GM18907 (cell line): ENCODE measurements at regions not wholly inside any gene's neighbourhood (a gene's known extent, or its start where the extent isn't known, plus 50 kb on each side); places are given as distances from the start of the nearest gene placed in this dataset.
A peak's percentile ranks its signal among the peaks of the same experiment; 100 is the strongest.
"Not testable (repeated sequence)": the region's sequence is repeated elsewhere in the genome, so short reads cannot be mapped to it uniquely, and the experiment has no call there.

Experiments used
- ATAC-seq: cut with Tn5 transposase; IDR thresholded peaks from one replicate; pipeline ENCODE4 v1.9.1; 2021; ENCODE audit warnings: mild to moderate bottlenecking, moderate library complexity; ENCODE audit not compliant: unreplicated experiment

DNA sequence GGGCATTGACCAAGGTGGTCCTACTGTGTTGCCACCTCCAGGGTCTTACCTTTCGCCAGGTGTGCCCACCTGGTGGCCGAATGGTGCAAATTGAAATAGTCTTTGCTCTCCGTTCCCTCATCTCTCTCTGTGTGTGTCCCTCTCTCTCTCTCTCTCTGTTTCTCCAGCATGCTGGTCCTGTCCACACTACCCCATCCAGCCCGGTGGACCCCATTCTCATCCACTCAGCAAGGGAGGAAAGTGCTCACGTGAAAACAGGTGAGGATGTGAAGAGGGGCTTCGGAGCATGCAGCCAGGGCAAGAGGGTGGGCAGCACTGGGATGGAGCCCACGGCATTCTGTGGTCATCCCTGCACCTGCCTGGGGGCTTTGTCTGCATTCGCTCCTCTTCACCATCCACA is 150.1 kb downstream of the CRLF2 start:
- no peak for ATAC-seq

DNA sequence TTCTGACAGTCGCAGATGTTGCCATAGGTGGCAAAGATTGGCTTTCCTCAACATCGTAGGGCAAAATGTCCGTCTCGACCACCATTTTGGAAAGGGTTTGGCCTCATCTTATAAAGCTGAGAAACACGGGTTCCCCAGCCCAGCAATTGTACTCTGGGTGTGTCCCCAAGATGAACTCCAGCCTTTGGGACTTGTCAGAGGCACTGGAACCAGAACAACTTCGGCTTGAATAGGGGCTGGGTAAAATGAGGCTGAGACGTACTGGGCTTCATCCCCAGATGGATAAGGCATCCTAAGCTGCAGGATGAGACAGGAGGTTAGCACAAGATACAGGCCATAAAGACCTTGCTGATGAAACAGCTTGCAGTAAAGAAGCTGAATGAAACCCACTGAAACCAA is 151.9 kb downstream of the CRLF2 start:
- ATAC-seq, result no peak

DNA sequence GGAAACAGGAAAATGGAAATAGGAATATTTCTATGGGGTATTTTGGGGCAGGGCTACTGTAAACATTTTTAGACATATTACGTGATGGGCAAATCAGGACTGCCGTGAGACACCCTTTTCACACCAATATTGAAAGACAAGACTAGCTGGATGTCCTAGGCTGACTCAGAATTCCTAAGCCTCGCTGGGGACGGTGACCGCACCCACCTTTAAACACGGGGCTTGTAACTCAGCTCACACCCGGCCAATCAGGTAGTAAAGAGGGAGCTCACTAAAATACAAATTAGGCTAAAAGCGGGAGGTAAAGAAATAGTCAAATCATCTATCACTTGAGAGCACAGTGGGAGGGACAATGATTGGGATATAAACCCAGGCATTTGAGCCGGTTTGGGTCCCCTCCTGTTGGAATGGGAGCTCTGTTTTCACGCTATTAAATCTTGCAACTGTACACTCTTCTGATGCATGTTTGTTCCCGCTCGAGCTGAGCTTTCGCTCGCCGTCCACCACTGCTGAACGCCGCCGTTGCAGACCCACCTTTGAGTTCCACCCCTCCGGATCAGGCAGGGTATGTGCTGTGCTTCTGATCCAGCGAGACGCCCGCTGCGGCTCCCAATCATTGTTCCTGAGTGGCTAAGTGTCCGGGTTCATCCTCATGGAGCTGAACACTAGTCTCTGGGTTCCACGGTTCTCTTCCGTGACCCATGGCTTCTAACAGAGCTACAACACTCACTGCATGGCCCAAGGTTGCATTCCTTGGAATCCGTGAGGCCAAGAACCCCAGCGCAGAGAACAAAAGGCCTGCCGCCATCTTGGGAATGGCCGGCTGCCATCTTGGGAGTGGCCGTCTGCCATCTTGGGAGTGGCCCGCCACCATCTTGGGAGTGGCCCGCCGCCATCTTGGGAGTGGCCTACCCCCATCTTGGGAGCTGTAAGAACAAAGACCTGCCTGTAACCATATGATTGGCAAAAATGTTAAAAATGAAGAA is 152.6 kb downstream of the CRLF2 start:
- ATAC-seq, result no peak

DNA sequence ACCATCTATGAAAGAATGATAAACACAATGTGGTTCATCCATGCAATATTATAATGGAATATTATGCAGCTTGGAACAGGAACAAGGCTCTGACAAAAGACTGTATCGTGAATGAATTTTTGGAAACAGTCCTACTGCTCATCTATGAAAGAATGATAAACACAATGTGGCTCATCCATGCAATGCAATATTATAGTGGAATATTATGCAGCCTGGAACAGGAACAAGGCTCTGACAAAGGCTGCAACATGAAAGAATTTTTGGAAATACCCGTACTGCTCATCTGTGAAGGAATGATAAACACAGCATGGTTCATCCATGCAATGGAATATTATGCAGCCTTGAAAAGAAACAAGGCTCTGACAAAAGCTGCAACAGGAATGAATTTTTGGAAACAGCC is 158.8 kb downstream of the CRLF2 start:
- ATAC-seq, result not testable (repeated sequence)

DNA sequence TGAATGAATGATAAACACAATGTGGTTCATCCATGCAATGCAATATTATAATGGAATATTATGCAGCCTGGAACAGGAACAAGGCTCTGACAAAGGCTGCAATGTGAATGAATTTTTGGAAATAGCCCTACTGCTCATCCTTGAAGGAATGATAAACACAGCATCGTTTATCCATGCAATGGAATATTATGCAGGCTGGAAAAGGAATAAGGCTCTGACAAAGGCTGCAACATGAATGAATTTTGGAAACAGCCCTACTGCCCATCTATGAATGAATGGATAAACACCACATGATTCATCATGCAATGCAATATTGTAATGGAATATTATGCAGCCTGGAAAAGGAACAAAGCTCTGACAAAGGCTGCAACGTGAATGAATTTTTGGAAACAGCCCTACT is 159.4 kb downstream of the CRLF2 start:
- ATAC-seq, result no peak

DNA sequence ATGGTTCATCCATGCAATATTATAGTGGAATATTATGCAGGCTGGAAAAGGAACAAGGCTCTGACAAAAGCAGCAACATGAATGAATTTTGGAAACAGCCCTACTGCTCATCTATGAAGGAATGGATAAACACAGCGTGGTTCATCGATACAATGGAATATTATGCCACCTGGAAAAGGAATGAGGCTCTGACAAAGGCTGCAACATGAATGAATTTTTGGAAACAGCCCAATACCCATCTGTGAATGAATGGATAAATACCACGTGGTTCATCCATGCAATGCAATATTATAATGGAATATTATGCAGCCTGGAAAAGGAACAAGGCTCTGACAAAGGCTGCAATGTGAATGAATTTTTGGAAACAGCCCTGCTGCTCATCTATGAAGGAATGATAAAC is 160.4 kb downstream of the CRLF2 start:
- no peak for ATAC-seq

DNA sequence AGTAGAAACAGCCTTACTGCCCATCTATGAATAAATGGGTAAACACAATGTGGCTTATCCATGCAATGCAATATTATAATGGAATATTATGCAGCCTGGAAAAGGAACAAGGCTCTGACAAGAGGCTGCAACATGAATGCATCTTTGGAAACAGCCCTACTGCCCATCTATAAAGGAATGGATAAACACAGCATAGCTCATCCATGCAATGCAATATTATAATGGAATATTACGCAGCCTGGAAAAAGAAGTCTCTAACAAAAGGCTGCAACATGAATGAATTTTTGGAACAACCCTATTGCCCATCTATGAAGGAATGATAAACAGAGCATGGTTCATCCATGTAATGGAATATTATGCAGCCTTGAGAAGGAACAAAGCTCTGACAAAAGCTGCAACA is 161.0 kb downstream of the CRLF2 start:
- no peak for ATAC-seq

DNA sequence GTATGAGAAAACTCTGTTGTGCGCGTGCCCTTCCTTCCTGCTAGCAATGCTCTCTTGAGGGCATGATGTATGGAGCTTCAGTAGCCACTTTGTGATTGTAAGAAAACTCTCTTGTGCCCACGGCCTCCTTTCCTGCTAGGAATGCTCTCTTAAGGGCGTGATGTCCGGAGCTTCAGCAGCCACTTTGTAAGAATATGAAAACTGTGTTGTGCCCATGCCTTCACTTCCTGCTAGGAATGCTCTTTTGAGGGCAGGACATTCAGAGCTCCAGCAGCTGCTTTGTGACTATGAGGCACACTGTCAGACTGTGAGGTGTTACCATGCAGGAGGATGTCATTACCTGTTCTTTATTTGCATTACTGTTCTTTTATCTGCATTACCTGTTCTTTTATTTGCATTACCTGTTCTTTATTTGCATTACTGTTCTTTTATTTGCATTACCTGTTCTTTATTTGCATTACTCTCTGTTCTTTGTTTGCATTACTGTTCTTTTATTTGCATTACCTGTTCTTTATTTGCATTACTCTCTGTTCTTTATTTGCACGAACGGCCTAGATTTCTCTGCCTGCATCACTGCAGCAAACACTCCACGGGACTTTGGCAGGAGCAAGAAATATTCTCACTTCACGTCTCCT is 166.7 kb downstream of the CRLF2 start:
- no peak for ATAC-seq

DNA sequence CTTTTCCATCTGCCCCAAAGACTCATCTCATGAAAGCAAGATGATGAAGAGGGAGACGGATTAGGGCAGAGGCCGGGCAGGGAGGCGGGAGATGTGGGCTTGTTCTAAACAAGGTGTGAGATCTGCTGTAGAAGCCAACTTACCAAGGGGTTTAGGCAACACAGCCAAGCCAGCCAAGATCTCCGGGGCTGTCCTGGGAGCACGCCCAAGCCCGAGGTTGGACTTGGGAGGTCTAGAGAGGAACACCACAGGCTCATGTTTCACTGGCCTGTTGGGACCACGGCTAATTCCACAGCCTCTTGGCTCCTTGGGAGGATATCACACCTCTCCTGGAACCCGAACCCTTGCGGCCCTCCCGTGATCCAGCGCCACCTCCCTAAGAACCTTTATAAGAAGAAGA is 171.4 kb downstream of the CRLF2 start:
- ATAC-seq, result no peak

DNA sequence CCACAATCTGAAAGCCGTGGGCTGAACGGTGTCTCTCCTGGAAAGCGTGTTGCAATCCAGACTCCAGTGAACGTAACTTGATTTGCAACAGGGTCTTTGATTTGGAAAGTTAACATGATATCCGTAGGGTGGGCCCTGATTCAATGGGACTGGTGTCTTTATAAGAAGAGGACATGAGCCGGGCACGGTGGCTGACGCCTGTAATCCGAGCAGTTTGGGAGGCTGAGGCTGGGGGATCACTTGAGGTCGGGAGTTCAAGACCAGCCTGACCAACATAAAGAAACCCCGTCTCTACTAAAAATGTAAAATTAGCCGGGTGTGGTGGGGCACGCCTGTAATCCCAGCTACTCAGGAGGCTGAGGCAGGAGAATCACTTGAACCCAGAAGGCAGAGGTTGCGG is 176.5 kb downstream of the CRLF2 start:
- ATAC-seq, result not testable (repeated sequence)

DNA sequence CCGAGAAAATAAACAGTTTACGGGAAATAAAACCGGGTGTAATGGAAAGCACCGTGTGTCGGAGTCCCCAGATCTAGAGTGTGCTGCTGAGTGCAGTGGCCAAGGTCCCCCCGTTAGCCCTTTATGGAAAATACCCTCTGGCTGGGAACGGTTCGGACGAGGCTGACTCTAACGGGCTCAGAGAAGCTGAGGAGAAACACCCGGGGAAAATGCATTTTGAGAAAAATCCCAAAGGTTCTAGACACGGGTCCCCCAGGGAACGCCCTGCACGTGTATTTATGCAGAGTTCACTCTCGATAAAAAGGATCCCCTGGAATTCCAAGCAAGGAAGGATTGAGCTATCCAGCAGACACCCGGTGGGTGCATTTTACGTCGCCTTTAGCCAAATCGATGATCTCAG is 177.2 kb downstream of the CRLF2 start:
- no peak for ATAC-seq

DNA sequence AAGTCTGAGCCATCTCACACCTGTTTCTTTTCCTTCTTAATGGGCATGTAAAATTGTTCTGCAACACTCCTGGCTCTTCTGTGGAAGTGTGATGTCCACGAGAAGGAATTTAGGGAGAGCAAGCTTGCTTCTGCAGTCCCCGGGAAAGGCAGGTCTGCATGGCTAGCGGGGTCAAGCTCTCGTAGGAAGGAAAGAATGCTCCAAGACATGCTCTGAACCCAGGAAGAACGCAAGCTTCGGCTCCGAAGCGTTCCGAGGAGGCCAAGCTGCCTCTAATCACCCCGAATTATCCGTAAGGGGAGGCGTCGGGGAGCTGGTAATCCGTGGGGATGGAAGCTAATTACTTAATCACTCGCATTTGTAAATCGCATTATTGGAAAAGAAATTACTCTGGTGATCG is 177.7 kb downstream of the CRLF2 start:
- ATAC-seq, result no peak

DNA sequence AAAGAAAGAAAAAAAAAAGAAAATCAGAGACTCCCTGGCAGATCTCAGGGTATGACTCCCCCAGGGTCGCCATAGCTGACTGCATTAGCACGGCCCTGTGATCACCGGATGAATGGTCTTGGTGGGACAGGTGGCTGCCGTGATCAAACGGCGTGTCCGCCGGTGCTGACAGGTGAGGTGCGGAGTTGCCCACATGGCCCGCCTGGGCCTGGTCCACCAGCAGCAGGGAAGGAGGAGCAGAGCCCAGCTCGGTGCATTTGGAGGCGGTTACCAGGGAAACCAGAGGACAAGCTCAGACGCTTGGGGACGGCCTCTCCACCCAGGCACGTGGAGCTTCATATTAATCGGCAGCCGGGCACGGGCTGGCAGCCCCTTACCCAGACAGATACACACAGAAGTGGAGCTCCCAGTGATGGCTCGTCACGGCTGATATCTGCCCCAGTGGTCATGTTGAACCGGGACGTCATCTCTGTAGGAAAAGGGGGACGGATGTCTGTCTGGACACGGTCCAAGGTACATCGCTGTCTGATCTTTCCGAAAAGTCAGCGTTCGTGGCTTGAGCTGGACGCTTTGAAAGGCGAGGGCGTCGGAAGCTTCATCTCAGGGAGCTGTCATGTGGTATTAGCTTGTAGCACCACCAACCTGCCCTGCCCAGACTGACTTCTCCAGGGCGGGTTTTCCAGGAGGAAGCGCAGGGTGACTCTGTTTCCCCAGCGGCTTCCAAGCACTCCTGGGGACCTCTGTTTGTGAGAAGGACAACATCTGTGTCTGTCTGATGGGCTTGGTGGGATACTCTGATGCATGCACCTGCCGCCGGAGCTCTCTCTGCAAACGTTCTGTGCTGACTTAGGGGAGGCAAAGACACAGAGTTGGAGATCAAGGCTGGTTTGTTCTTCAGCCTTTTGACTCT is 180.7 kb downstream of the CRLF2 start:
- no peak for ATAC-seq

DNA sequence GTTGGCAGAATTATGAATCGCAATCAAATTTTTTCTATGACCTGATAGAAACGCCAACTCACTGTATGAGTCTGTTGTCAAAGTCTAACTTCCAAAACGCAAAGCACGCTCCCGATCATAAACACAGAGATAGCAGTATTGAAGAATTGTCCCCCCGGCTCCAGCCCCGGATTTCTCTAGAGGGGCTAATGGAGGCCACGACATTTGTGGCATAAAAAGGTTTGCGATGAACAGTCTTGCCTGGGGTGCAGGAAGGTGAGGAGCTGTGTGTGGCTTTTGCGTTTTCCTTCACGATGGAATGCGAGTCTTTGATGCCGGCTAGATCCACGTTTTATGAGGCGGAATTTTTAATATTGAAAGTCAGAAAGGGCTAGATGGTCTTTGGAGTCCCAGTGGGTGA is 183.0 kb downstream of the CRLF2 start:
- no peak for ATAC-seq

DNA sequence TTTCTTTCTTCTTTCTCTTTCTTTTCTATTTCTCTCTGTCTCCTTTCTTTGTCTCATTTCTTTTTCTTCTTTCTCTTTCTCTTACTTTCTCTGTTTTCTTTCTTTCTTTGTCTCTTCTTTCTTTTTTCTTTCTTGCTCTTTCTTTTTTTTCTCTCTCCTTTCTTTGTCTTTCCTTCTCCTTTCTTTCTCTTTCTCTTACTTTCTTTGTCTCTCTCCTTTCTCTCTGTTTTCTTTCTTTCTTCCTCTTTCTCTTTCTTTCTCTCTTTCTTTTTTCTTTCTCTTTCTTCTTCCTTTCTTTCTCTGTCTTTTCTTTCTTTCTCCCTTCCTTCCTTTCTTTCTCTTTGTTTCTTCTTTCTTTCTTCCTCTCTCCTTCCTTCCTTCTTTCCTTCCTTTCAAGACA is 184.8 kb downstream of the CRLF2 start:
- ATAC-seq, result no peak

DNA sequence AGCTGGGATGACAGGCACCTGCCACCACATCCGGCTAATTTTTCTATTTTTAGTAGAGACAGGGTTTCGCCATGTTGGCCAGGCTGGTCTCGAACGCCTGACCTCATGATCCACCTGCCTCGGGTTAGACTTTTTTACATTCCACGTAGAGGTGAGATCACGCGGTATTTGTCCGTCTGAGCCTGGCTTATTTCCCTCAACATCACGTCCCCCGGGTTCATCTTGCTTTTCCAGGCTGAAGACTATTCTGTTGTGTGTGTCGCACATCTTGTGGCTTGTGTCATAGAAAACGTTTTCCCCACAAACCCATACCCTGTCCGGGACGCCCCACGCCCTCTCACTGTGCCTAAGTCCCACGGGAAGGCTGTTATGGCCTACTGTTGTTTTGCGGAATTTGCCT is 185.3 kb downstream of the CRLF2 start:
- peak; percentile 52 for ATAC-seq

DNA sequence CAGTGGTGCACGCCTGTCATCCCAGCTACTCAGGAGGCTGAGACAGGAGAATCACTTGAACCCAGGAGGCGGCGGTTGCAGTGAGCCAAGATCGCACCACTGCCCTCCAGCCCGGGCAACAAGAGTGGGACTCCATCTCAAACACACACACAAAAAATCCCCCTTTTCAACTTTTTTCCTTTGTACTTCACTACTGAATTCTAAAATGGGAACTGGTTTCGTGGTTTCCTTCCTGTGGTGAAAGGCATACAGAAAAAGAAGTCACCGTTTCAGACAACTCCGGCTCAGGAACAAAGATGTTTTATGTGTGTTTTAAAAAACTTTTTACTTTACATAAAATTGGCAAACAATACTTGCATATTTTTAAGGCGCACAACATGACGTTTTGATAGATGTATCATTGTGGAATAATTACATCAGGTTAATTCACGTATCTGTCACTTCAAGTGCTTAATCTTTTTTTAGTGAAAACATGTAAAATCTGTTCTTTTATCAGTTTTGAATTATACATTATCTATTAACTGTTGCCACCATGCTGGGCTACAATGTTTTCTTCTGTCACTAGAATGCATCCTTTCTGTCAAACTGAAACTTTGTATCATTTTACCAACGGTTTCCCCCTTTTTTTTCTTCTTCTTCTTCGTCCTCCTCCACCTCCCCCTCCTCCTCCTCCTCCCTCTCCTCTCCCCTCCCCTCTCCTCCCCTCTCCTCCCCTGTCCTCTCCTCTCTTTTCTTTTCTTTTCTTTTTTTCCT is 186.0 kb downstream of the CRLF2 start:
- peak; percentile 71 for ATAC-seq

DNA sequence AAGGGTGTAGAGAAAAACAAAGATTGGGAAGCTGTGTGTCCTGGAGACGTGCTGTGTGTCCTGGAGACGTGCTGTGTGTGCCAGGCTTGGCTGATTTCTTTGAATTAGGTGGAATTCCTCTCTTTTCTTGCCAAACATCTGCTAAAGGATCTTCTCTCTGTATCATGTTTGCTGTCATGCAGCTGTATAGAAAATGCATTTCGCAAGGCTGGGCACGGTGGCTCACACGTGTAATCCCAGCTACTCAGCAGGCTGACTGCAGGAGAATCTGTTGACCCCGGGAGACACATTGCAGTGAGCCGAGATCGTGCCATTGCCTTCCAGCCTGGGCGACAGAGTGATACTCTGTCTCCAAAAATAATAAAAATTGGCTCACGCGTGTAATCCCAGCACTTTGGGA is 187.0 kb downstream of the CRLF2 start:
- ATAC-seq, result no peak

DNA sequence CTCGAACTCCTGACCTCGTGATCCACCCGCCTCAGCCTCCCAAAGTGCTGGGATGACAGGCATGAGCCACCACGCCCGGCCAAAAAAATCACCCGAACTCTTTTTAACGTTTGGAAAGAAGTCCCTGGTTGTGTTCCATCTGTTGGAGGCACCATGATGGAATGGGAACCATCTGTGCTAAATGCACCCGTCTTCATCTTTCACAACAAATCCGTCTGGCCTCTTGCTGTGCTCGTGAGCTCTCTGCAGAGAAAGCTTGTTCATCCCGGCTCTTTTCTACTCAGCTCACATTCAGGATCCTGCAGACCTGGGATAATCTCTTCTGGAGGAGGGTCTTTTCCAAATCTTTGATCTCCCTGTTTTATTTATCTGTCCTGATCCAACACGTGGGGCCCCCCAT is 188.8 kb downstream of the CRLF2 start:
- ATAC-seq, result no peak

DNA sequence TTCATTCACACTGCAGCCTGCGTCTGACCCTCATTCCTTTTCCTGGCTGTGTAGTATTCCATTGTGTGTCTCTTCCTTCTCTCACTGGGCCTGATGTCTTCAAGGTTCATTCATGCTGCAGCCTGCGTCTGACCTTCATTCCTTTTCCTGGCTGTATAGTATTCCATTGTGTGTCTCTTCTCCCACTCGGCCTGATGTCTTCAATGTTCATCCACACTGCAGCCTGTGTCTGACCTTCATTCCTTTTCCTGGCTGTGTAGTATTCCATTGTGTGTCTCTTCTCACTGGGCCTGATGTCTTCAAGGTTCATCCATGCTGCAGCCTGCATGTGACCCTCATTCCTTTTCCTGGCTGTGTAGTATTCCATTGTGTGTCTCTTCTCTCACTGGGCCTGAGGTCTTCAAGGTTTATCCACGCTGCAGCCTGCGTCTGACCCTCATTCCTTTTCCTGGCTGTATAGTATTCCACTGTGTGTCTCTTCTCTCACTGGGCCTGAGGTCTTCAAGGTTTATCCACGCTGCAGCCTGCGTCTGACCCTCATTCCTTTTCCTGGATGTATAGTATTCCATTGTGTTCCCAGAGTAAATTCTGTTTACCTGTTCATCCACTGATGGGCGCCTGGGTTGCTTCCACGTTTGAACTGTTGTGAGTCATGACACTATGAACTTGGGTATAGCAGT is 191.0 kb downstream of the CRLF2 start:
- not testable (repeated sequence) for ATAC-seq
